ENCODE measurements at regions not wholly inside any gene's neighbourhood (a gene's known extent, or its start where the extent isn't known, plus 50 kb on each side); places are given as distances from the start of the nearest gene placed in this dataset.

GRCh38 chr11:109291553-109291952 lies 130.4 kb upstream of the C11orf87 start:
- H3K4me3 ChIP-seq, result no peak overlapping the region
- 60 to 72% methylated on average over 2 of the region's 2 CpGs for WGBS, 2 donors
- intact Hi-C loops (cut with DNase I), result no loop called here
- no peaks in the 10 kb centered on the region for H3K36me3 ChIP-seq
- H3K27ac ChIP-seq, result no peak overlapping the region
- H3K27me3 ChIP-seq, result no peaks in the 10 kb centered on the region
- H3K4me1 ChIP-seq, result no peaks in the 10 kb centered on the region
- no peak for DNase-seq
- no peaks in the 10 kb centered on the region for H3K9me3 ChIP-seq
- TF ChIP-seq CTCF (IDR thresholded peaks at IDR 0.05) (no peak), POLR2A (IDR thresholded peaks at IDR 0.05) (no peak)

GRCh38 chr11:109298865-109299264 lies 123.1 kb upstream of the C11orf87 start:
- DNase-seq, result no peak
- Histone ChIP-seq H3K36me3 (no peaks in the 10 kb centered on the region), H3K4me1 (peaks cover 0 to 16% (median 6%) of the 10 kb centered on the region in 3 donors), H3K4me3 (no peak overlapping the region), H3K27ac (no peak overlapping the region), H3K27me3 (no peaks in the 10 kb centered on the region), H3K9me3 (no peaks in the 10 kb centered on the region)
- 36 to 38% methylated on average over 2 of the region's 2 CpGs for WGBS, 2 donors
- TF ChIP-seq POLR2A (IDR thresholded peaks at IDR 0.05) (no peak), CTCF (IDR thresholded peaks at IDR 0.05) (no peak)
- intact Hi-C loops (cut with DNase I), result no loop called here

GRCh38 chr11:109300211-109300610 lies 121.8 kb upstream of the C11orf87 start:
- H3K4me3 ChIP-seq, result no peak overlapping the region
- no peak overlapping the region for H3K27ac ChIP-seq
- no peaks in the 10 kb centered on the region for H3K36me3 ChIP-seq
- no peaks in the 10 kb centered on the region for H3K9me3 ChIP-seq
- TF ChIP-seq CTCF (IDR thresholded peaks at IDR 0.05) (no peak), POLR2A (IDR thresholded peaks at IDR 0.05) (no peak)
- WGBS, 2 donors, result 87 to 89% methylated on average over 3 of the region's 3 CpGs
- intact Hi-C loops (cut with DNase I), result no loop called here
- H3K4me1 ChIP-seq, result peaks cover 0 to 24% (median 12%) of the 10 kb centered on the region in 3 donors
- no peaks in the 10 kb centered on the region for H3K27me3 ChIP-seq
- DNase-seq, result no peak

- Histone ChIP-seq H3K4me1 (peaks cover 0 to 24% (median 12%) of the 10 kb centered on the region in 3 donors), H3K36me3 (no peaks in the 10 kb centered on the region), H3K27me3 (no peaks in the 10 kb centered on the region), H3K9me3 (no peaks in the 10 kb centered on the region), H3K4me3 (no peak overlapping the region), H3K27ac (no peak overlapping the region)
- TF ChIP-seq POLR2A (IDR thresholded peaks at IDR 0.05), result no peak
- TF ChIP-seq CTCF (IDR thresholded peaks at IDR 0.05), result no peak
- WGBS, 2 donors, result 27 to 40% methylated on average over 4 of the region's 4 CpGs
- intact Hi-C loops (cut with DNase I), result no loop called here
- no peak for DNase-seq
Measured at GRCh38 chr11:109302591-109303334, 119.2 kb upstream of the C11orf87 start.

- intact Hi-C loops (cut with DNase I), result no loop called here
- Histone ChIP-seq H3K27me3 (no peaks in the 10 kb centered on the region), H3K36me3 (no peaks in the 10 kb centered on the region), H3K4me1 (peaks cover 0 to 24% (median 12%) of the 10 kb centered on the region in 3 donors), H3K9me3 (no peaks in the 10 kb centered on the region), H3K27ac (no peak overlapping the region), H3K4me3 (no peak overlapping the region)
- DNase-seq, result no peak
- TF ChIP-seq CTCF (IDR thresholded peaks at IDR 0.05), result no peak
- TF ChIP-seq POLR2A (IDR thresholded peaks at IDR 0.05), result no peak
- WGBS, 2 donors, result 44 to 45% methylated on average over 1 of the region's 1 CpG
Measured at GRCh38 chr11:109303342-109303741, 118.6 kb upstream of the C11orf87 start.

Measured in esophagus squamous epithelium (tissue), 5 donors.